GM12878 (cell line): ENCODE measurements at regions not wholly inside any gene's neighbourhood (a gene's known extent, or its start where the extent isn't known, plus 50 kb on each side); places are given as distances from the start of the nearest gene placed in this dataset.
"Not testable (repeated sequence)": the region's sequence is repeated elsewhere in the genome, so short reads cannot be mapped to it uniquely, and the experiment has no call there.

Experiments
- ATAC-seq: fragments of 200-7000 bp; cut with Tn5 transposase; 3 replicates; pipeline ENCODE4 v1.9.1; 2020; ENCODE audit warnings: mild to moderate bottlenecking, moderate library complexity
- BruUV-seq: library from RNA; stranded (reverse); fragments of 400-500 nt; replicated peaks from 2 replicates; lab custom pipeline; 2021; lab: Mats Ljungman, UMichigan
- CTCF ChIA-PET: fragments of 300-600 bp; sonication (Branson Sonifier 250); formaldehyde crosslinking; extraction: SDS; loops from one replicate; lab custom pipeline; 2021; ENCODE audit warnings: inconsistent platforms; lab: Yijun Ruan, JAX
- POLR2A ChIA-PET: fragments of 350-600 bp; formaldehyde crosslinking; extraction: SDS; loops from one replicate; lab custom pipeline; 2021; ENCODE audit warnings: inconsistent platforms; lab: Charles Lee
- RAD21 ChIA-PET: fragments of 300-600 bp; sonication (Branson Sonifier 250); formaldehyde crosslinking; loops from one replicate; lab custom pipeline; 2023; ENCODE audit warnings: antibody characterized with exemption; ENCODE audit not compliant: unreplicated experiment; lab: Charles Lee
- SMC1A ChIA-PET: fragments of 300-600 bp; sonication (Branson Sonifier 250); formaldehyde crosslinking; loops from one replicate; lab custom pipeline; 2023; ENCODE audit not compliant: unreplicated experiment, uncharacterized antibody; lab: Charles Lee
- DNase-seq: peaks from one replicate; pipeline ENCODE4 v3.0.0-alpha.2; 2011; ENCODE audit warnings: low read depth, low spot score
- FAIRE-seq: peaks from 3 replicates; lab custom pipeline; 2011; peaks lifted over from hg19 to GRCh38; lab: Jason Lieb, UNC
- H2AFZ ChIP-seq: 2 replicates; pipeline ENCODE4 v1.6.0; 2011; ENCODE audit warnings: low read depth, low read length, control low read depth; ENCODE audit not compliant: control insufficient read depth
- H3K27ac ChIP-seq: 2 replicates; pipeline ENCODE4 v1.5.1; 2011; ENCODE audit warnings: control low read depth; ENCODE audit not compliant: control insufficient read depth, insufficient read depth
- H3K27me3 ChIP-seq, 2 experiments: replicated peaks in 1 of 2; 2 replicates each; pipeline versions ENCODE4 v1.6.0 to v1.6.1; 2011; ENCODE audit warnings: low read length in 1 of 2; ENCODE audit not compliant: control insufficient read depth in 2 of 2, insufficient read depth in 2 of 2
- H3K36me3 ChIP-seq, 2 experiments: 2 replicates each; pipeline ENCODE4 v1.5.1; 2011; ENCODE audit warnings: low read length in 1 of 2; ENCODE audit not compliant: control insufficient read depth in 2 of 2, insufficient read depth in 2 of 2
- H3K4me1 ChIP-seq: 2 replicates; pipeline ENCODE4 v1.6.1; 2011; ENCODE audit warnings: mild to moderate bottlenecking, low read length, moderate library complexity, mixed read lengths; ENCODE audit not compliant: control insufficient read depth, insufficient read depth
- H3K4me2 ChIP-seq: 2 replicates; pipeline ENCODE4 v1.6.0; 2011; ENCODE audit warnings: control low read depth; ENCODE audit not compliant: control insufficient read depth, insufficient read depth
- H3K4me3 ChIP-seq: fragments of 200-600 bp; sonication (generic); 2 replicates; pipeline ENCODE4 v1.5.1; 2016
- H3K79me2 ChIP-seq: 2 replicates; pipeline ENCODE4 v1.6.0; 2011; ENCODE audit warnings: low read length; ENCODE audit not compliant: control insufficient read depth, insufficient read depth
- H3K9ac ChIP-seq: 2 replicates; pipeline ENCODE4 v1.8.0; 2011; ENCODE audit warnings: low read length, control low read depth, mixed read lengths; ENCODE audit not compliant: control insufficient read depth, insufficient read depth
- H3K9me3 ChIP-seq: replicated peaks from 3 replicates; pipeline ENCODE4 v1.5.1; 2011; ENCODE audit warnings: mild to moderate bottlenecking, low read length; ENCODE audit not compliant: control insufficient read depth, insufficient read depth
- H4K20me1 ChIP-seq: 2 replicates; pipeline ENCODE4 v1.6.0; 2011; ENCODE audit not compliant: control insufficient read depth, insufficient read depth
- WGBS: methylation state at CpG from one replicate; pipeline ENCODE4 v1.1.6; 2016; ENCODE audit warnings: low lambda C conversion rate; ENCODE audit not compliant: insufficient replicate concordance, insufficient coverage; ENCODE audit errors: missing lambda C conversion rate; 5-methylcytosine and 5-hydroxymethylcytosine counted together
- in situ Hi-C: fragments of 300-500 bp; cut with MboI; formaldehyde crosslinking; loops from 9 replicates; pipeline ENCODE4 v1.14.3; 2018; ENCODE audit warnings: mixed read lengths
- intact Hi-C: fragments of 100-400 bp; cut with micrococcal nuclease; formaldehyde crosslinking; loops from one replicate; pipeline ENCODE4 v1.14.2; 2022; ENCODE audit not compliant: unreplicated experiment

DNA sequence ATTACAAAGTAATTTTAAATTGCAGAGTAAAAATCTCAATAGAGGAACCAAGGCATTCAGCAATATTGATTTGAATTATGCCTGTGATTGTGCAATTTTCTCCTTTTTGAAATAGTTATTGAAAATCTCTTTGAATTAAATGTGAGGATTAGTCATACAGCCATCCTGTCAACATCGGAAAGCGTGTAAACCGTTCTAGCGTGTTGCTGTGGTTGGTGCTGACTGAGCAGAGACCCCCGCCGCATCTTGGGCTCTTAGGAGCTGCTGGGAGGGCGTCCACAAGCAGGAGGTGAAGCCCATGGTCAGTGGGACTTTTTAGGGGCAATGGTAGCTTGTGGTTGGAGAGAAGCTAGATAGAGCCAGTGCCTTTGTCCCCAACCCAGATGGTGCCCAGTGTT, 61.6 kb upstream of the MUC20 start:
- H3K36me3 ChIP-seq, CTCF ChIA-PET, H3K9ac ChIP-seq, FAIRE-seq, H2AFZ ChIP-seq, H3K4me1 ChIP-seq, H4K20me1 ChIP-seq, DNase-seq, SMC1A ChIA-PET, in situ Hi-C loops, H3K9me3 ChIP-seq, H3K27me3 ChIP-seq, H3K79me2 ChIP-seq, intact Hi-C loops, POLR2A ChIA-PET, BruUV-seq, RAD21 ChIA-PET, H3K27ac ChIP-seq: not testable (repeated sequence)
- Histone ChIP-seq H3K4me2 (peak overlapping the region; percentile 22; the same call in 1 of the 2 replicates), H3K4me3 (0 out of 2 replicates have a peak overlapping the region, but pooled peaks have one; percentile 12)
- peak; percentile 21 for ATAC-seq
- no CpG with 5 or more reads among the region's 7 CpGs for WGBS

DNA sequence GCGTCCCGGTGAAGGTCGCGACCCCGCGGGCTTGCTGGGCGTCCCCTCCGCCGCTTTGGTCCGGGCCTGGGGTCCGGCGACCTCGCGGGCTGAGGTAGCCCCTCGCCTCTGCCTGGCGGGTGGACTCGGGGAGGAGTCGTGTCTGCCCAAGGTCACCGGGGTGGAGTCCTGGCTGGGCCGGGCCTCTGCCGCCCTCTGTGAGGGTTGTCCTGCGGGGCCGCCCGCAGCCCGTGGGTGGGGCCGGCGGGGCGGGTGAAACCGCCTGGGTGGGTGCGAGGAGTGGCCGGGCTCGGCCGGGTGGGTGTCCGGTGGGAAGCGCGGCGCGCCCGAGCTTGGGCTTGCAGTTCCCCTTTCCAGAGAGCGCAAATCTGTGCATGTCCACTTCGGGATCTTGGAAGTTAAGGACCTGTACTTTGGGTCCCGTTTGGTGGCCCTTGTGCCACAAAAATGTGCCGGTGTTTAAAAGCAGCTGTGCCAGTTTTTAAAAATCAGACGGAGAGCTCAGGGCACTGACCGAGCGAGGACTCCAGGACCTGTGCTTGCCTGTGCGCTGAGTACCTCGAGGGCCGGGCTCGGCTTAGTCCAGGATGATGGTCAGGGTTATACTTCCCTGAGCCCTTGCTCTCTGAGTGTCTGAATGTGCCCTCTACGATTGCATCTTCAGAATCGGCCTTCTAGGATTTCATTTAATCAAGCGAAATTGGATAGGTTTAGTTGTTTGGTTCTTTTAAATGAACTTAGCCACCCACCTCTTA, 62.2 kb upstream of the MUC20 start:
- H3K27ac ChIP-seq, POLR2A ChIA-PET, H3K36me3 ChIP-seq, BruUV-seq, H3K9ac ChIP-seq, CTCF ChIA-PET, intact Hi-C loops, in situ Hi-C loops, DNase-seq, H3K79me2 ChIP-seq, H2AFZ ChIP-seq, H4K20me1 ChIP-seq, H3K9me3 ChIP-seq, SMC1A ChIA-PET, RAD21 ChIA-PET, H3K27me3 ChIP-seq, H3K4me1 ChIP-seq, FAIRE-seq: not testable (repeated sequence)
- peak overlapping the region; percentile 22; the same call in 1 of the 2 replicates for H3K4me2 ChIP-seq
- 4% methylated on average over 3 of the region's 53 CpGs for WGBS
- 0 out of 2 replicates have a peak overlapping the region, but pooled peaks have one; percentile 12 for H3K4me3 ChIP-seq
- peak; percentile 77 for ATAC-seq
